ENCODE measurements at regions not wholly inside any gene's neighbourhood (a gene's known extent, or its start where the extent isn't known, plus 50 kb on each side); places are given as distances from the start of the nearest gene placed in this dataset.

DNA sequence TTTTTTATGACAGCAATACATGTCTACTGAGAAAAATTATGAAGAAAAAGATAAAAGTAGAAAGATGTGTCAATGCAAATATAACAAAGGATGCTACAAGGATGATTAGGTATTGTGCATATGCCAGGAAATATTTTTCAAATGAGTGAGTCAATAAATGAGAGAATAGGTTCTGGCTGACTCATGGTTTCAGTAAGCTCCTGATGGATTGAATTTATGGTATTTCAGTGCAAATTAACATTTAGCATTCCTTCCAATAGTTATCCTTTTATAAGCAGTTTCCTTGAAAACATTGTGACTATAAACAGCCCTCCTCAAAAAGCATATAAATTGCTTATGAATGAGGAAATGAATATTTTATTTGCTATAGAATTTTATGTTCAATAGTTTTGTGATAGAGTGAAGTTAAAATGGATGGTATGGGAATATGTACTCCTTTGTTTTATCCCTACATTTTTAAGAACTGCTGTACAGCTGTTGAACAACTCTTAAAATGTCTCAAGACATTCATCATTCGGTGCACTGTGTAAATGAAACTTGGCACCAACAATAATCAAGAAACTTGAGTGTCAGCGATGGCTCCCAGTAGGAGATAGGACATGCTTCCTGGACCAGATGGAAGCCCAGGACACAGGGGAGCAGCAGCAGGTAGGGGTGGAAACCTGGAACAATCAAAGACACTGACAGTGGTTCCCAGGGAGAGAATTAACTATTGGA is 144.7 kb downstream of the PMAIP1 start:
- no peak overlapping the region for H2AFZ ChIP-seq (ENCODE audit: low read depth, low read length)
- ATAC-seq = no peak
- TF ChIP-seq RCOR1 (IDR thresholded peaks at IDR 0.05; ENCODE audit: borderline replicate concordance in 1 of 2, low read depth in 2 of 2, low read length in 2 of 2) (no peak), U2AF1 (optimal IDR thresholded peaks at IDR 0.05; ENCODE audit: low read depth, low read length) (no peak), E2F3 (CRISPR knock-in tag; IDR thresholded peaks at IDR 0.05) (no peak), ZNF668 (CRISPR knock-in tag; IDR thresholded peaks at IDR 0.05) (no peak), TARDBP (IDR thresholded peaks at IDR 0.05) (no peak), MXI1 (IDR thresholded peaks at IDR 0.05; ENCODE audit: low read depth, low read length) (no peak), ZKSCAN3 (CRISPR knock-in tag; IDR thresholded peaks at IDR 0.05) (no peak), ZNF76 (CRISPR knock-in tag; IDR thresholded peaks at IDR 0.05; ENCODE audit: borderline replicate concordance) (no peak), NELFE (IDR thresholded peaks at IDR 0.05; ENCODE audit: insufficient read depth, insufficient read length) (no peak), CREBBP (IDR thresholded peaks at IDR 0.05; ENCODE audit: low read depth, low read length) (no peak), ZFP36 (IDR thresholded peaks at IDR 0.05; ENCODE audit: low read depth, low read length, partially characterized antibody) (no peak), TCF7 (IDR thresholded peaks at IDR 0.05; ENCODE audit: borderline replicate concordance) (no peak), SIRT6 (IDR thresholded peaks at IDR 0.05; ENCODE audit: low read depth, low read length) (no peak), SETDB1 (IDR thresholded peaks at IDR 0.05; ENCODE audit: low read length) (no peak)
- TF ChIP-seq, protein P1, sequence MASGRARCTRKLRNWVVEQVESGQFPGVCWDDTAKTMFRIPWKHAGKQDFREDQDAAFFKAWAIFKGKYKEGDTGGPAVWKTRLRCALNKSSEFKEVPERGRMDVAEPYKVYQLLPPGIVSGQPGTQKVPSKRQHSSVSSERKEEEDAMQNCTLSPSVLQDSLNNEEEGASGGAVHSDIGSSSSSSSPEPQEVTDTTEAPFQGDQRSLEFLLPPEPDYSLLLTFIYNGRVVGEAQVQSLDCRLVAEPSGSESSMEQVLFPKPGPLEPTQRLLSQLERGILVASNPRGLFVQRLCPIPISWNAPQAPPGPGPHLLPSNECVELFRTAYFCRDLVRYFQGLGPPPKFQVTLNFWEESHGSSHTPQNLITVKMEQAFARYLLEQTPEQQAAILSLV (tag; IDR thresholded peaks at IDR 0.05) = no peak
- TF ChIP-seq, protein P2, sequence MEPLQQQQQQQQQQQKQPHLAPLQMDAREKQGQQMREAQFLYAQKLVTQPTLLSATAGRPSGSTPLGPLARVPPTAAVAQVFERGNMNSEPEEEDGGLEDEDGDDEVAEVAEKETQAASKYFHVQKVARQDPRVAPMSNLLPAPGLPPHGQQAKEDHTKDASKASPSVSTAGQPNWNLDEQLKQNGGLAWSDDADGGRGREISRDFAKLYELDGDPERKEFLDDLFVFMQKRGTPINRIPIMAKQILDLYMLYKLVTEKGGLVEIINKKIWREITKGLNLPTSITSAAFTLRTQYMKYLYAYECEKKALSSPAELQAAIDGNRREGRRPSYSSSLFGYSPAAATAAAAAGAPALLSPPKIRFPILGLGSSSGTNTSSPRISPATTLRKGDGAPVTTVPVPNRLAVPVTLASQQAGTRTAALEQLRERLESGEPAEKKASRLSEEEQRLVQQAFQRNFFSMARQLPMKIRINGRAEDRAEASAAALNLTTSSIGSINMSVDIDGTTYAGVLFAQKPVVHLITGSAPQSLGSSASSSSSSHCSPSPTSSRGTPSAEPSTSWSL (CRISPR knock-in tag; IDR thresholded peaks at IDR 0.05; ENCODE audit: borderline replicate concordance) = no peak
- TF ChIP-seq, protein P3, sequence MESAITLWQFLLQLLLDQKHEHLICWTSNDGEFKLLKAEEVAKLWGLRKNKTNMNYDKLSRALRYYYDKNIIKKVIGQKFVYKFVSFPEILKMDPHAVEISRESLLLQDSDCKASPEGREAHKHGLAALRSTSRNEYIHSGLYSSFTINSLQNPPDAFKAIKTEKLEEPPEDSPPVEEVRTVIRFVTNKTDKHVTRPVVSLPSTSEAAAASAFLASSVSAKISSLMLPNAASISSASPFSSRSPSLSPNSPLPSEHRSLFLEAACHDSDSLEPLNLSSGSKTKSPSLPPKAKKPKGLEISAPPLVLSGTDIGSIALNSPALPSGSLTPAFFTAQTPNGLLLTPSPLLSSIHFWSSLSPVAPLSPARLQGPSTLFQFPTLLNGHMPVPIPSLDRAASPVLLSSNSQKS (CRISPR knock-in tag; IDR thresholded peaks at IDR 0.05) = no peak

More for the DNA sequence above, 144.7 kb downstream of the PMAIP1 start:
- Histone ChIP-seq H4K20me1 (replicated peaks; ENCODE audit: control insufficient read depth, insufficient read depth, low read length) (no peaks in the 10 kb centered on the region), H3K27me3 (ENCODE audit: control insufficient read depth in 2 of 2, insufficient read depth in 2 of 2, low read length in 2 of 2) (no peaks in the 10 kb centered on the region), H3K9me1 (ENCODE audit: control insufficient read depth, insufficient read depth, low read length) (no peaks in the 10 kb centered on the region), H3K4me2 (ENCODE audit: insufficient read depth, low read length) (no peak overlapping the region), H3K27ac (ENCODE audit: extremely low read depth, low read depth, low read length) (no peak overlapping the region), H3K9ac (ENCODE audit: insufficient read depth in 1 of 2, low read depth in 2 of 2, low read length in 2 of 2) (no peak overlapping the region), H3K4me3 (no peak overlapping the region), H3K79me2 (ENCODE audit: control insufficient read depth, insufficient read depth, low read length) (no peaks in the 10 kb centered on the region), H3K36me3 (ENCODE audit: control insufficient read depth, insufficient read depth, low read length) (no peaks in the 10 kb centered on the region), H3K9me3 (replicated peaks; ENCODE audit: control insufficient read depth, insufficient read depth, low read depth, low read length) (no peaks in the 10 kb centered on the region; the same call in 1 of the 2 replicates), H3K4me1 (replicated peaks in 1 of 2; ENCODE audit: control insufficient read depth in 2 of 2, insufficient read depth in 2 of 2, low read length in 2 of 2) (no peaks in the 10 kb centered on the region)
- FAIRE-seq (no peak), DNase-seq (ENCODE audit: extremely low read depth in 1 of 4, low spot score in 3 of 4) (no peak)
- ChIA-PET CTCF (ENCODE audit: low intra/inter-chr PET ratio) (no interaction called here), POLR2A (no interaction called here)
- in situ Hi-C loops (cut with MboI) = no loop called here
- intact Hi-C loops (cut with micrococcal nuclease) = no loop called here
- WGBS (ENCODE audit: insufficient coverage, low coverage, missing lambda C conversion rate) = 22% methylated on average over 2 of the region's 2 CpGs
- BruUV-seq (replicated peaks) = no TSS peak

All from K562 (cell line).